CD4-positive, alpha-beta memory T cell (primary cell): ENCODE measurements at regions not wholly inside any gene's neighbourhood (a gene's known extent, or its start where the extent isn't known, plus 50 kb on each side); places are given as distances from the start of the nearest gene placed in this dataset.
"Not testable (repeated sequence)": the region's sequence is repeated elsewhere in the genome, so short reads cannot be mapped to it uniquely, and the experiment has no call there.

Source experiments
- CTCF ChIA-PET: fragments of 350-600 bp; sonication (Branson Sonifier 250); formaldehyde crosslinking; loops from one replicate; lab custom pipeline; 2021; ENCODE audit warnings: inconsistent platforms; ENCODE audit not compliant: partially characterized antibody; lab: Charles Lee
- POLR2A ChIA-PET: fragments of 350-600 bp; sonication (Branson Sonifier 250); formaldehyde crosslinking; loops from one replicate; lab custom pipeline; 2021; ENCODE audit not compliant: partially characterized antibody; lab: Charles Lee
- DNase-seq, 5 donors: peaks; one replicate each; pipeline versions ENCODE4 v3.0.0 to v3.0.0-alpha.2; 2020 to 2022; ENCODE audit warnings: mixed read lengths in 1 of 5
- H3K27ac ChIP-seq: one replicate; pipeline ENCODE4 v1.7.0; 2013; ENCODE audit warnings: low read depth, low read length
- H3K27me3 ChIP-seq: 2 replicates; pipeline ENCODE4 v1.7.0; 2013; ENCODE audit warnings: mild to moderate bottlenecking, low read length, moderate library complexity; ENCODE audit not compliant: insufficient read depth
- H3K36me3 ChIP-seq: 2 replicates; pipeline ENCODE4 v1.7.0; 2013; ENCODE audit warnings: mild to moderate bottlenecking, low read length, moderate library complexity; ENCODE audit not compliant: insufficient read depth
- H3K4me1 ChIP-seq: 2 replicates; pipeline ENCODE4 v1.7.0; 2013; ENCODE audit warnings: mild to moderate bottlenecking, low read length, moderate library complexity; ENCODE audit not compliant: insufficient read depth
- H3K4me3 ChIP-seq, 2 donors: one replicate each; pipeline ENCODE4 v1.7.0; 2013; ENCODE audit warnings: low read length in 2 of 2, mild to moderate bottlenecking in 1 of 2
- H3K9me3 ChIP-seq, 2 donors: one replicate each; pipeline ENCODE4 v1.7.0; 2013; ENCODE audit warnings: low read length in 2 of 2, control low read depth in 1 of 2; ENCODE audit not compliant: control insufficient read depth in 1 of 2
- H3K27ac Mint-ChIP-seq, 7 donors: one replicate each; pipeline ENCODE4 v1.8.0; 2020 to 2021; ENCODE audit warnings: mixed read lengths in 7 of 7, mild to moderate bottlenecking in 6 of 7, inconsistent platforms in 3 of 7, moderate library complexity in 3 of 7
- H3K27me3 Mint-ChIP-seq, 2 donors: one replicate each; pipeline ENCODE4 v1.8.0; 2020 to 2021; ENCODE audit warnings: mixed read lengths in 2 of 2
- H3K36me3 Mint-ChIP-seq, 2 donors: one replicate each; pipeline ENCODE4 v1.8.0; 2020 to 2021; ENCODE audit warnings: mixed read lengths in 2 of 2, inconsistent platforms in 1 of 2, mild to moderate bottlenecking in 1 of 2
- H3K4me1 Mint-ChIP-seq, 4 donors: one replicate each; pipeline ENCODE4 v1.8.0; 2020 to 2021; ENCODE audit warnings: mixed read lengths in 4 of 4, mild to moderate bottlenecking in 1 of 4
- H3K4me3 Mint-ChIP-seq, 8 donors: one replicate each; pipeline ENCODE4 v1.8.0; 2020 to 2021; ENCODE audit warnings: mixed read lengths in 8 of 8, mild to moderate bottlenecking in 7 of 8, moderate library complexity in 6 of 8, inconsistent platforms in 3 of 8
- H3K9me3 Mint-ChIP-seq, 8 donors: one replicate each; pipeline ENCODE4 v1.8.0; 2020 to 2021; ENCODE audit warnings: mixed read lengths in 8 of 8, mild to moderate bottlenecking in 5 of 8, inconsistent platforms in 3 of 8, moderate library complexity in 1 of 8
- intact Hi-C: fragments of 100-400 bp; cut with micrococcal nuclease; formaldehyde crosslinking; loops from one replicate; pipeline ENCODE4 v1.15.1; 2023

GRCh38 chr1:181226728-181227127 lies 138.2 kb downstream of the IER5 start:
- H3K36me3 ChIP-seq, H3K36me3 Mint-ChIP-seq, H3K9me3 ChIP-seq, H3K27me3 ChIP-seq, H3K27ac Mint-ChIP-seq, H3K4me1 ChIP-seq, H3K27ac ChIP-seq, H3K4me1 Mint-ChIP-seq, POLR2A ChIA-PET, H3K27me3 Mint-ChIP-seq, intact Hi-C loops, DNase-seq, H3K4me3 Mint-ChIP-seq, CTCF ChIA-PET, H3K4me3 ChIP-seq: not testable (repeated sequence)
- H3K9me3 Mint-ChIP-seq: peaks cover 0 to 26% (median 17%) of the 10 kb centered on the region in 8 donors

GRCh38 chr1:181239086-181239485 lies 150.6 kb downstream of the IER5 start:
- no peak for DNase-seq
- intact Hi-C loops: no loop called here
- Histone ChIP-seq H3K36me3 (no peaks in the 10 kb centered on the region), H3K4me3 (no peak overlapping the region), H3K27ac (no peak overlapping the region), H3K27me3 (no peaks in the 10 kb centered on the region), H3K4me1 (no peaks in the 10 kb centered on the region), H3K9me3 (no peaks in the 10 kb centered on the region)
- Mint-ChIP-seq H3K9me3 (peaks cover 0 to 4% (median 0%) of the 10 kb centered on the region in 8 donors), H3K27me3 (peaks cover 0 to 5% of the 10 kb centered on the region in 2 donors), H3K27ac (peak overlapping the region in 1 of 7 donors; percentile 9), H3K4me1 (no peaks in the 10 kb centered on the region), H3K36me3 (no peaks in the 10 kb centered on the region), H3K4me3 (no peak overlapping the region)
- POLR2A ChIA-PET: no interaction called here
- CTCF ChIA-PET: no interaction called here

- POLR2A ChIA-PET, H3K36me3 ChIP-seq, CTCF ChIA-PET, H3K27me3 ChIP-seq, H3K4me1 ChIP-seq, H3K4me1 Mint-ChIP-seq, H3K27ac ChIP-seq, H3K9me3 ChIP-seq, H3K27ac Mint-ChIP-seq, DNase-seq, H3K36me3 Mint-ChIP-seq, H3K27me3 Mint-ChIP-seq, H3K4me3 Mint-ChIP-seq, H3K4me3 ChIP-seq, intact Hi-C loops: not testable (repeated sequence)
- peaks cover 5 to 38% (median 20%) of the 10 kb centered on the region in 8 donors for H3K9me3 Mint-ChIP-seq
Measured at GRCh38 chr1:181246320-181246719, 157.8 kb downstream of the IER5 start.

DNA sequence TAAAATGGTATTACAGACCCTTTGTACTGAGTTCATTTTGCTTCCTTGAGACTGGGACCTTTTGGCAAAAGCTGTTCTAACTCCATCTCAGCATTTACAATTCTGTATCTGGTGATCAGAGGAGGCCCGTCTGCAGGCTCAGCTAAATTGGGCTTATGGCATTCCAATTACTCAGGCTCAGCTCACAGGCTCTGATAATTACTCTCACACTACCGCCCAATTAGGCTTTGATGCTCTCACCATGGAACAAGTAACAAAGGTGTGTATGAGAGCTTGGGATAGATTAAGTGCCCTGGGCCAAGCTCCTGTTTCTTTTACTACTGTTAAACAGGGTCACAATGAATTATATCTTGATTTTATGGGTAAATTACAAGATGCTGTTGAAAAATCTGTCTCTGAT lies 159.9 kb downstream of the IER5 start:
- DNase-seq, H3K4me1 ChIP-seq, H3K36me3 ChIP-seq, intact Hi-C loops, H3K27me3 ChIP-seq, H3K9me3 ChIP-seq, H3K27ac Mint-ChIP-seq, H3K27me3 Mint-ChIP-seq, H3K4me3 ChIP-seq, H3K27ac ChIP-seq, CTCF ChIA-PET, H3K4me3 Mint-ChIP-seq, POLR2A ChIA-PET, H3K36me3 Mint-ChIP-seq, H3K4me1 Mint-ChIP-seq: not testable (repeated sequence)
- H3K9me3 Mint-ChIP-seq: peaks cover 5 to 34% (median 21%) of the 10 kb centered on the region in 8 donors

GRCh38 chr1:181249186-181249585 lies 160.7 kb downstream of the IER5 start:
- no peaks in the 10 kb centered on the region for H3K36me3 ChIP-seq
- Mint-ChIP-seq H3K4me3 (no peak overlapping the region), H3K9me3 (peaks cover 5 to 41% (median 27%) of the 10 kb centered on the region in 8 donors), H3K4me1 (no peaks in the 10 kb centered on the region), H3K27me3 (peaks cover 1 to 8% of the 10 kb centered on the region in 2 donors), H3K27ac (no peak overlapping the region), H3K36me3 (peaks cover 0 to 9% of the 10 kb centered on the region in 2 donors)
- intact Hi-C loops: no loop called here
- H3K4me3 ChIP-seq: no peak overlapping the region
- H3K9me3 ChIP-seq: no peaks in the 10 kb centered on the region
- POLR2A ChIA-PET: no interaction called here
- H3K27me3 ChIP-seq: no peaks in the 10 kb centered on the region
- no peak overlapping the region for H3K27ac ChIP-seq
- CTCF ChIA-PET: no interaction called here
- H3K4me1 ChIP-seq: no peaks in the 10 kb centered on the region
- no peak for DNase-seq

DNA sequence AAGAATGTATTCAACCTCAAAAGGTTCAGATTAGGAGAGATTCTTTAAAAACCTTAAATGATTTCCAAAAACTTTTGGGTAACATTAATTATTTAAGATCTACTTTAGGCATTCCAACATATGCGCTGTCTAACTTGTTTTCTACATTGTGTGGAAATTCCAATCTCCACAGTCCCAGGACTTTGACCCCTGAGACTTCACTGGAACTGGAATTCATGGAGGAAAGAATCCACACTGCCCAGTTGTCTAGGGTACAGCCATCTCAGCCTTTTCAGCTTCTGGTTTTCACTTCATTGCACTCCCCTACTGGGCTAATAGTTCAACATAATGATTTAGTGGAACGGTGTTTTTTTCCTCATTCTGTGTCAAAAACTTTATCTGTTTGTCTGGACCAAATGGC lies 161.5 kb downstream of the IER5 start:
- Mint-ChIP-seq H3K27ac (no peak overlapping the region), H3K9me3 (peaks cover 3 to 44% (median 34%) of the 10 kb centered on the region in 8 donors), H3K27me3 (peaks cover 1 to 8% of the 10 kb centered on the region in 2 donors), H3K36me3 (peaks cover 3 to 9% of the 10 kb centered on the region in 2 donors), H3K4me1 (no peaks in the 10 kb centered on the region), H3K4me3 (no peak overlapping the region)
- POLR2A ChIA-PET: no interaction called here
- no peaks in the 10 kb centered on the region for H3K4me1 ChIP-seq
- H3K27ac ChIP-seq: no peak overlapping the region
- H3K9me3 ChIP-seq: no peaks in the 10 kb centered on the region
- H3K4me3 ChIP-seq: no peak overlapping the region
- CTCF ChIA-PET: no interaction called here
- DNase-seq: no peak
- H3K36me3 ChIP-seq: no peaks in the 10 kb centered on the region
- H3K27me3 ChIP-seq: no peaks in the 10 kb centered on the region
- intact Hi-C loops: no loop called here

DNA sequence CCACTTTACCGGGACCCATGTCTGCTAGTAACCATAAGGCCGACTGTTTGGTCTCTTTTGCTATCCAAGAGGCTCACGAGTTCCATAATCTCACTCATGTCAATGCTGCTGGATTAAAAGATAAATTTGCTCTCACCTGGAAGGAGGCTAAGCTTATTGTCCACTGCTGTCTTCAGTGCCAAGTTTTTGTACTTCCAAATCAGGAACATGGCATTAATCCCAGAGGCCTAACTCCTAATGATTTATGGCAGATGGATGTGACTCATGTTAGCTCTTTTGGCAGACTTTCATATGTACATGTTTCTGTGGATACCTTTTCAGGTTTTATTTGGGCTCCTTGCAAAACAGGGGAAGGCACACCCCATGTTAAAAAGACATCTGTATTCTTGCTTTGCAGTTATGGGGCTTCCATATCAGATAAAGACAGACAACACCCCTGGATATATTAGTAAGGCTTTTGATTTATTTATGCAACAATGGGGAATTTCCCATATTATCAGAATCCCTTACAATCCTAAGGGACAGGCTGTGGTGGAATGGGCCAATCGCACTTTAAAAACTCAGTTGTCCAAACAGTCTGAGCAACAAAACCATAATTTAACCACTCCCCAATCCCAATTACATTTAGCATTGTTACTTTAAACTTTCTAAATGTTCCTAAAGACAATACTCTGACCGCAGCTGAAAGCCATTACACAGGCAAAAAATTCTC lies 162.7 kb downstream of the IER5 start:
- Histone ChIP-seq H3K27me3 (no peaks in the 10 kb centered on the region), H3K9me3 (peaks cover 0 to 4% of the 10 kb centered on the region in 2 donors), H3K27ac (no peak overlapping the region), H3K4me3 (no peak overlapping the region), H3K36me3 (no peaks in the 10 kb centered on the region), H3K4me1 (no peaks in the 10 kb centered on the region)
- Mint-ChIP-seq H3K36me3 (peaks cover 3 to 9% of the 10 kb centered on the region in 2 donors), H3K4me1 (no peaks in the 10 kb centered on the region), H3K27ac (no peak overlapping the region), H3K9me3 (peaks cover 2 to 46% (median 40%) of the 10 kb centered on the region in 8 donors), H3K27me3 (peaks cover 1 to 8% of the 10 kb centered on the region in 2 donors), H3K4me3 (no peak overlapping the region)
- CTCF ChIA-PET: no interaction called here
- POLR2A ChIA-PET: no interaction called here
- intact Hi-C loops: no loop called here
- no peak for DNase-seq
